BJ (cell line): ENCODE measurements at regions not wholly inside any gene's neighbourhood (a gene's known extent, or its start where the extent isn't known, plus 50 kb on each side); places are given as distances from the start of the nearest gene placed in this dataset.
"Not testable (repeated sequence)": the region's sequence is repeated elsewhere in the genome, so short reads cannot be mapped to it uniquely, and the experiment has no call there.

Experiments used
- CTCF ChIA-PET: fragments of 350-600 bp; formaldehyde crosslinking; extraction: SDS; loops from one replicate; lab custom pipeline; 2021; ENCODE audit warnings: antibody characterized with exemption, inconsistent platforms; lab: Yijun Ruan, JAX
- POLR2A ChIA-PET: fragments of 300-600 bp; sonication (Branson Sonifier 250); formaldehyde crosslinking; extraction: SDS; loops from one replicate; lab custom pipeline; 2021; ENCODE audit warnings: antibody characterized with exemption; lab: Charles Lee
- DNase-seq: peaks from one replicate; pipeline ENCODE4 v3.0.0-alpha.2; 2011; ENCODE audit warnings: low read depth
- H3K27me3 ChIP-seq: 2 replicates; pipeline ENCODE4 v1.6.0; 2011; ENCODE audit warnings: low read length; ENCODE audit not compliant: control insufficient read depth, insufficient read depth
- H3K36me3 ChIP-seq: 2 replicates; pipeline ENCODE4 v1.5.1; 2011; ENCODE audit warnings: low read length; ENCODE audit not compliant: control insufficient read depth, insufficient read depth
- H3K4me3 ChIP-seq: 2 replicates; pipeline ENCODE4 v1.5.1; 2011; ENCODE audit warnings: low read depth, mild to moderate bottlenecking, control low read depth, low read length
- CTCF ChIP-seq: IDR thresholded peaks from 2 replicates; pipeline ENCODE4 v1.5.1; 2011; ENCODE audit warnings: low read depth, mild to moderate bottlenecking, control low read depth, inconsistent platforms, low read length, moderate library complexity; ENCODE audit not compliant: insufficient read depth

- peak; percentile 19 for DNase-seq
- no peaks in the 10 kb centered on the region for H3K27me3 ChIP-seq
- ChIA-PET POLR2A (no interaction called here), CTCF (no interaction called here)
- H3K4me3 ChIP-seq = no peak overlapping the region
- no peaks in the 10 kb centered on the region for H3K36me3 ChIP-seq
- TF ChIP-seq CTCF = no peak
Measured at GRCh38 chr2:175597286-175597685, 404.8 kb downstream of the LNPK start.

GRCh38 chr2:175595139-175595538 lies 406.9 kb downstream of the LNPK start:
- ChIA-PET CTCF (no interaction called here), POLR2A (no interaction called here)
- no peak for DNase-seq
- Histone ChIP-seq H3K36me3 (no peaks in the 10 kb centered on the region), H3K27me3 (no peaks in the 10 kb centered on the region), H3K4me3 (no peak overlapping the region)
- no peak for TF ChIP-seq CTCF

- H3K36me3 ChIP-seq, POLR2A ChIA-PET, H3K27me3 ChIP-seq, CTCF ChIA-PET, DNase-seq, H3K4me3 ChIP-seq: not testable (repeated sequence)
Measured at GRCh38 chr2:175593686-175594525, 408.2 kb downstream of the LNPK start.

GRCh38 chr2:175588213-175588612 lies 406.7 kb upstream of the ATP5MC3 start:
- DNase-seq, POLR2A ChIA-PET, H3K27me3 ChIP-seq, CTCF ChIA-PET, H3K36me3 ChIP-seq, H3K4me3 ChIP-seq: not testable (repeated sequence)

- no peak for TF ChIP-seq CTCF
- Histone ChIP-seq H3K4me3 (no peak overlapping the region), H3K27me3 (no peaks in the 10 kb centered on the region), H3K36me3 (no peaks in the 10 kb centered on the region)
- POLR2A ChIA-PET = no interaction called here
- DNase-seq = no peak
- CTCF ChIA-PET = interaction anchor here (0.9 kb wide), 1 partner anchor 17 kb away, joined by 3 read pairs; no protein-coding TSS in a partner anchor
Measured at GRCh38 chr2:175585496-175585895, 404.0 kb upstream of the ATP5MC3 start.

- POLR2A ChIA-PET = no interaction called here
- Histone ChIP-seq H3K36me3 (no peaks in the 10 kb centered on the region), H3K27me3 (no peaks in the 10 kb centered on the region), H3K4me3 (no peak overlapping the region)
- DNase-seq = no peak
- no peak for TF ChIP-seq CTCF
- CTCF ChIA-PET = no interaction called here
Measured at GRCh38 chr2:175580652-175581051, 399.1 kb upstream of the ATP5MC3 start.
